ENCODE measurements at regions not wholly inside any gene's neighbourhood (a gene's known extent, or its start where the extent isn't known, plus 50 kb on each side); places are given as distances from the start of the nearest gene placed in this dataset.
"Not testable (repeated sequence)": the region's sequence is repeated elsewhere in the genome, so short reads cannot be mapped to it uniquely, and the experiment has no call there.

DNA sequence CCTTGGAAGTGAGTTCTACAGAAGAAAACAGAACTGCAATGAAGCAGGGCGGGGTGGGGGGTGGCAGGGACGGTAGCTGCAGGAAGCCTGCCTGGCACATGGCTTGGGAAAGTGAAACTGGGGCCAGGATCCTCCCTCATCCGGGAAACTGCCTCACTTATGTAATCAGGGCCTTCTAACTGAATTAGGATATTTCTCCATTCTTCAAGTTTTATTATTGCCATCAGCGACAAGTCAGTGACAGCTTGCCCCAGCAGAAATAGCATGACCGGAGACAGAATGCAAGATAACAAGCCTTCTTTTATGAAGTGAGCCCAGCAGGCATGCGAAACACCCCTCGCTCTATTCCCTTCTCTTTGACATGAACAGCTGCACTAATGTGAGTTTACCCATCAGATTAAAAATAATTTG lies 77.5 kb upstream of the CACUL1 start:
- H3K9ac ChIP-seq (ENCODE audit: extremely low read depth, low read length, poor library complexity, severe bottlenecking) = no peak overlapping the region
- no peak overlapping the region for H3K4me3 Mint-ChIP-seq
- no peaks in the 10 kb centered on the region for H3K36me3 Mint-ChIP-seq (ENCODE audit: low read depth)
- TF ChIP-seq CTCF (conservative IDR thresholded peaks at IDR 0.05) = no peak
- WGBS, 2 experiments (ENCODE audit: insufficient coverage in 1 of 2, insufficient read length in 1 of 2) = 88 to 93% methylated on average over 6 to 7 of the region's 7 CpGs
- H3K27me3 ChIP-seq (ENCODE audit: control insufficient read depth, insufficient read depth, low read length, poor library complexity, severe bottlenecking) = no peaks in the 10 kb centered on the region
- peaks cover 3% of the 10 kb centered on the region for H3K9me3 Mint-ChIP-seq
- no peak overlapping the region for H3K27ac Mint-ChIP-seq
- no peak overlapping the region for H3K4me3 ChIP-seq (ENCODE audit: low read length)
- H3K36me3 ChIP-seq (ENCODE audit: control insufficient read depth, insufficient read depth, low read length) = no peaks in the 10 kb centered on the region
- peak; percentile 41 for DNase-seq
- no peaks in the 10 kb centered on the region for H3K4me1 Mint-ChIP-seq
- H3K27ac ChIP-seq (ENCODE audit: low read depth, low read length) = no peak overlapping the region
- H3K4me1 ChIP-seq (ENCODE audit: control insufficient read depth, insufficient read depth, low read length) = no peaks in the 10 kb centered on the region
- H3K27me3 Mint-ChIP-seq (ENCODE audit: insufficient read depth) = peaks cover 8% of the 10 kb centered on the region
- H3K9me3 ChIP-seq (ENCODE audit: control insufficient read depth, low read length) = no peaks in the 10 kb centered on the region

DNA sequence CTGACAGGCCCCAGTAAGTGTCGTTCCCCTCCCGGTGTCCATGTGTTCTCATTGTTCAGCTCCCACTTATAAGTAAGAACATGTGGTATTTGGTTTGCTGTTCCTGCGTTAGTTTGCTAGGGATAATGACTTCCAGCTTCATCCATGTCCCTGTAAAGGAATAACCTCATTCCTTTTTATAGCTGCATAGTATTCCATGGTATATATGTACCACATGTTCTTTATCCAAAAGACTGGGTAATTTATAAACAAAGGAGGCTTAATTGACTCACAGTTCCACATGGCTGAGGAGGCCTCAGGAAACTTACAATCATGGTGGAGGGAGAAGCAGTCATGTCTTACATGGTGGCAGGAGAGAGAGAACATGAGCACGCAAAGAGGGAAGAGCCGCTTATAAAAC lies 79.6 kb upstream of the CACUL1 start:
- H3K36me3 ChIP-seq (ENCODE audit: control insufficient read depth, insufficient read depth, low read length); H3K27ac Mint-ChIP-seq; H3K36me3 Mint-ChIP-seq (ENCODE audit: low read depth); H3K9me3 ChIP-seq (ENCODE audit: control insufficient read depth, low read length); H3K9ac ChIP-seq (ENCODE audit: extremely low read depth, low read length, poor library complexity, severe bottlenecking); DNase-seq; H3K9me3 Mint-ChIP-seq; H3K27me3 ChIP-seq (ENCODE audit: control insufficient read depth, insufficient read depth, low read length, poor library complexity, severe bottlenecking); H3K4me1 Mint-ChIP-seq; H3K4me3 ChIP-seq (ENCODE audit: low read length); H3K4me1 ChIP-seq (ENCODE audit: control insufficient read depth, insufficient read depth, low read length); H3K4me3 Mint-ChIP-seq; H3K27ac ChIP-seq (ENCODE audit: low read depth, low read length): not testable (repeated sequence)
- 72 to 80% methylated on average over 1 to 4 of the region's 5 CpGs for WGBS, 2 experiments (ENCODE audit: insufficient coverage in 1 of 2, insufficient read length in 1 of 2)
- H3K27me3 Mint-ChIP-seq (ENCODE audit: insufficient read depth) = peaks cover 15% of the 10 kb centered on the region

DNA sequence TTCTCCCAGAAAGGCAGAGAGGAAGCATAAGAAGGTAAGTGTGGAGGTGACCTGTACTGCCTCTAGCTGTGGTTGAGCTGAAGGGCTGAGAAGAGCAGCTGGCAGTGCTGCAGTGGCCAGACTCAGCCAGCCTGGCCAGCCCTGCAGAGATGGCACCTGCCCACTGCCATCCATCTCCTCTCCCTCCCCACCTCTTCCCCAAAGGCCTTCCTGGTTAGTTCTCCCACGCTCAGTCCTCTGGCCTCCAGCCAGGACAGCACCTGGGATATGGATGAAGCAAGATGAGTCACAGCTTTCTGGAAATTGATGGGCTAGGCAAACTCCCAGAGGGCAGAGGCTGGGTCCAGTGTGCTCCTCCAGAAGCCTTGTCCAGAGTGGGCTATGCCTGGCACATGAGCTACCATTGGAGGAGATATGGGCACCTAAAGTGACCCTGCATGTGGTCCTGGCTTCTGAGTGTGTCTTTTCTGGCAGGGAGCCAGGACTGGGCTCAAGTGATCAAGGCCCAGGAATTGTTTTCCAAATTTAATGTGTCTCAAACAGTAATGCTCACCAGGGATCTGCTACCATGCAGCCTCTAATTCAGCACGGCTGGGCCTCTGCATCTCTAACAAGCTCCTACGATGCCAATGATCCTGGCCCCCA lies 81.0 kb upstream of the CACUL1 start:
- peak; percentile 42 for DNase-seq
- Histone ChIP-seq H3K27ac (ENCODE audit: low read depth, low read length) (no peak overlapping the region), H3K27me3 (ENCODE audit: control insufficient read depth, insufficient read depth, low read length, poor library complexity, severe bottlenecking) (no peaks in the 10 kb centered on the region), H3K36me3 (ENCODE audit: control insufficient read depth, insufficient read depth, low read length) (no peaks in the 10 kb centered on the region), H3K9me3 (ENCODE audit: control insufficient read depth, low read length) (no peaks in the 10 kb centered on the region), H3K9ac (ENCODE audit: extremely low read depth, low read length, poor library complexity, severe bottlenecking) (no peak overlapping the region), H3K4me3 (ENCODE audit: low read length) (no peak overlapping the region), H3K4me1 (ENCODE audit: control insufficient read depth, insufficient read depth, low read length) (no peaks in the 10 kb centered on the region)
- Mint-ChIP-seq H3K36me3 (ENCODE audit: low read depth) (no peaks in the 10 kb centered on the region), H3K4me1 (no peaks in the 10 kb centered on the region), H3K27ac (no peak overlapping the region), H3K9me3 (no peaks in the 10 kb centered on the region), H3K27me3 (ENCODE audit: insufficient read depth) (peaks cover 7% of the 10 kb centered on the region), H3K4me3 (no peak overlapping the region)
- TF ChIP-seq CTCF (conservative IDR thresholded peaks at IDR 0.05) = peak; percentile 23
- 92 to 100% methylated on average over 1 to 3 of the region's 3 CpGs for WGBS, 2 experiments (ENCODE audit: insufficient coverage in 1 of 2, insufficient read length in 1 of 2)

GRCh38 chr10:118838364-118838763 lies 83.6 kb upstream of the CACUL1 start:
- DNase-seq = no peak
- Mint-ChIP-seq H3K27me3 (ENCODE audit: insufficient read depth) (peaks cover 7% of the 10 kb centered on the region), H3K36me3 (ENCODE audit: low read depth) (no peaks in the 10 kb centered on the region), H3K4me1 (no peaks in the 10 kb centered on the region), H3K9me3 (no peaks in the 10 kb centered on the region), H3K4me3 (no peak overlapping the region), H3K27ac (no peak overlapping the region)
- WGBS, 2 experiments (ENCODE audit: insufficient coverage in 1 of 2, insufficient read length in 1 of 2) = 88 to 96% methylated on average over 2 to 4 of the region's 4 CpGs
- H3K27me3 ChIP-seq (ENCODE audit: control insufficient read depth, insufficient read depth, low read length, poor library complexity, severe bottlenecking) = no peaks in the 10 kb centered on the region
- no peaks in the 10 kb centered on the region for H3K9me3 ChIP-seq (ENCODE audit: control insufficient read depth, low read length)
- H3K9ac ChIP-seq (ENCODE audit: extremely low read depth, low read length, poor library complexity, severe bottlenecking) = no peak overlapping the region
- no peak for TF ChIP-seq CTCF (conservative IDR thresholded peaks at IDR 0.05)
- no peak overlapping the region for H3K27ac ChIP-seq (ENCODE audit: low read depth, low read length)
- H3K4me1 ChIP-seq (ENCODE audit: control insufficient read depth, insufficient read depth, low read length) = no peaks in the 10 kb centered on the region
- no peaks in the 10 kb centered on the region for H3K36me3 ChIP-seq (ENCODE audit: control insufficient read depth, insufficient read depth, low read length)
- no peak overlapping the region for H3K4me3 ChIP-seq (ENCODE audit: low read length)

Measured in endodermal cell (in vitro differentiated cells).